Endothelial cell of umbilical vein (primary cell): ENCODE measurements at regions not wholly inside any gene's neighbourhood (a gene's known extent, or its start where the extent isn't known, plus 50 kb on each side); places are given as distances from the start of the nearest gene placed in this dataset.

ENCODE experiments used
- BruUV-seq: library from RNA; stranded (reverse); fragments of 400-500 nt; replicated peaks from 2 replicates; lab custom pipeline; 2021; lab: Mats Ljungman, UMichigan
- CTCF ChIA-PET: fragments of 300-600, 350-600 bp; sonication (Branson Sonifier 250); formaldehyde crosslinking; loops from one replicate; lab custom pipeline; 2021; ENCODE audit warnings: antibody characterized with exemption, inconsistent platforms; lab: Charles Lee
- POLR2A ChIA-PET: fragments of 300-600, 350-600 bp; sonication (Branson Sonifier 250); formaldehyde crosslinking; loops from one replicate; lab custom pipeline; 2021; ENCODE audit warnings: antibody characterized with exemption, inconsistent platforms; lab: Charles Lee
- DNase-seq: peaks from one replicate; pipeline ENCODE4 v3.0.0-alpha.2; 2011; ENCODE audit warnings: low read depth, low spot score
- FAIRE-seq: peaks from 2 replicates; lab custom pipeline; 2011; peaks lifted over from hg19 to GRCh38; lab: Jason Lieb, UNC
- H2AFZ ChIP-seq: 2 replicates; pipeline ENCODE4 v1.6.0; 2012; ENCODE audit warnings: low read depth, low read length, control low read depth, inconsistent platforms
- H3K27ac ChIP-seq: 2 replicates; pipeline ENCODE4 v1.5.1; 2011; ENCODE audit warnings: low read depth, mild to moderate bottlenecking, control low read depth, low read length, moderate library complexity; ENCODE audit not compliant: insufficient read depth
- H3K27me3 ChIP-seq, 2 experiments: 2 replicates each; pipeline versions ENCODE4 v1.6.0 to v1.6.1; 2011; ENCODE audit warnings: low read length in 2 of 2, mixed read lengths in 1 of 2; ENCODE audit not compliant: control insufficient read depth in 2 of 2, insufficient read depth in 2 of 2
- H3K36me3 ChIP-seq, 2 experiments: 2 replicates in 1 of 2; 3 replicates in 1 of 2; pipeline ENCODE4 v1.5.1; 2011; ENCODE audit warnings: low read length in 2 of 2, mild to moderate bottlenecking in 1 of 2, moderate library complexity in 1 of 2; ENCODE audit not compliant: control insufficient read depth in 2 of 2, insufficient read depth in 2 of 2; ENCODE audit errors: extremely low read depth in 1 of 2
- H3K4me1 ChIP-seq: 3 replicates; pipeline ENCODE4 v1.5.1; 2011; ENCODE audit warnings: mild to moderate bottlenecking, low read length; ENCODE audit not compliant: control insufficient read depth, insufficient read depth; ENCODE audit errors: extremely low read depth
- H3K4me2 ChIP-seq: 2 replicates; pipeline ENCODE4 v1.6.1; 2011; ENCODE audit warnings: low read length, control low read depth, mixed read lengths; ENCODE audit not compliant: insufficient read depth
- H3K4me3 ChIP-seq, 3 experiments: fragments of 200-600 bp in 1 of 3; sonication (generic), shearing (Covaris generic) in 1 of 3; replicated peaks in 1 of 3; 2 replicates each; pipeline ENCODE4 v1.5.1; 2011 to 2016; ENCODE audit warnings: control low read depth in 3 of 3, low read length in 3 of 3, mild to moderate bottlenecking in 2 of 3, inconsistent platforms in 1 of 3, low read depth in 1 of 3, moderate library complexity in 1 of 3; ENCODE audit not compliant: insufficient read depth in 1 of 3
- H3K79me2 ChIP-seq: 2 replicates; pipeline ENCODE4 v1.6.0; 2012; ENCODE audit warnings: low read length, inconsistent platforms; ENCODE audit not compliant: control insufficient read depth, insufficient read depth
- H3K9ac ChIP-seq: replicated peaks from 2 replicates; pipeline ENCODE3; 2011; ENCODE audit warnings: low read length, control low read depth; ENCODE audit not compliant: insufficient read depth; ENCODE audit errors: extremely low read depth
- H3K9me1 ChIP-seq: replicated peaks from 3 replicates; pipeline ENCODE4 v1.6.0; 2011; ENCODE audit warnings: mild to moderate bottlenecking, low read length; ENCODE audit not compliant: control insufficient read depth, insufficient read depth; ENCODE audit errors: extremely low read depth
- H3K9me3 ChIP-seq: replicated peaks from 2 replicates; pipeline ENCODE4 v1.5.1; 2012; ENCODE audit warnings: low read length, inconsistent platforms; ENCODE audit not compliant: control insufficient read depth, insufficient read depth
- H4K20me1 ChIP-seq: replicated peaks from 2 replicates; pipeline ENCODE3; 2011; ENCODE audit warnings: mild to moderate bottlenecking, low read length; ENCODE audit not compliant: control insufficient read depth, insufficient read depth; ENCODE audit errors: extremely low read depth
- CTCF ChIP-seq, 2 donors: IDR thresholded peaks; 1 replicate in 1 of 2; 2 replicates in 1 of 2; pipeline ENCODE4 v1.5.1; 2011; ENCODE audit warnings: low read length in 2 of 2, mild to moderate bottlenecking in 2 of 2, moderate library complexity in 2 of 2, control low read depth in 1 of 2, inconsistent platforms in 1 of 2, low read depth in 1 of 2; ENCODE audit not compliant: insufficient read depth in 1 of 2; ENCODE audit errors: extremely low read depth in 1 of 2
- EZH2 ChIP-seq: IDR thresholded peaks from 2 replicates; pipeline ENCODE4 v1.6.1; 2012; ENCODE audit warnings: borderline replicate concordance, low read depth, mild to moderate bottlenecking, moderate library complexity, low read length, inconsistent platforms; ENCODE audit not compliant: severe bottlenecking
- FOS ChIP-seq: IDR thresholded peaks from 2 replicates; pipeline ENCODE4 v1.6.1; 2011; ENCODE audit warnings: mild to moderate bottlenecking, low read length, moderate library complexity, borderline replicate concordance; ENCODE audit not compliant: insufficient read depth
- GATA2 ChIP-seq: IDR thresholded peaks from 2 replicates; pipeline ENCODE4 v1.7.0; 2011; ENCODE audit warnings: low read depth, mild to moderate bottlenecking, moderate library complexity, mixed read lengths, low read length; ENCODE audit not compliant: insufficient read length, insufficient read depth
- JUN ChIP-seq: IDR thresholded peaks from 2 replicates; pipeline ENCODE4 v1.6.1; 2011; ENCODE audit warnings: borderline replicate concordance, low read depth; ENCODE audit not compliant: insufficient read length, insufficient read depth
- MAX ChIP-seq: IDR thresholded peaks from 2 replicates; pipeline ENCODE4 v1.6.1; 2011; ENCODE audit not compliant: insufficient read depth, insufficient read length
- MYC ChIP-seq: IDR thresholded peaks from one replicate; pipeline ENCODE4 v1.6.1; 2011; ENCODE audit warnings: mild to moderate bottlenecking, low read depth, low read length
- POLR2A ChIP-seq: IDR thresholded peaks from 2 replicates; pipeline ENCODE4 v1.6.1; 2012; ENCODE audit warnings: low read depth, mild to moderate bottlenecking, control low read depth, low read length
- POLR2AphosphoS5 ChIP-seq: IDR thresholded peaks from 2 replicates; pipeline ENCODE4 v1.6.1; 2012; ENCODE audit warnings: low read depth, mild to moderate bottlenecking, control low read depth, low read length, moderate library complexity; ENCODE audit not compliant: insufficient read depth
- dilution Hi-C: fragments of 300-500 bp; cut with MboI; formaldehyde crosslinking; loops from one replicate; pipeline ENCODE4 v1.15.0; 2019; ENCODE audit warnings: low sequenced_read_pairs; ENCODE audit not compliant: extremely low pct_ligation_motif_present
- intact Hi-C: fragments of 100-400 bp; cut with micrococcal nuclease; formaldehyde crosslinking; loops from one replicate; pipeline ENCODE4 v1.10.0; 2022

- intact Hi-C loops (no loop called here), dilution Hi-C loops (no loop called here)
- Histone ChIP-seq H3K9me3 (no peaks in the 10 kb centered on the region), H3K36me3 (no peaks in the 10 kb centered on the region), H2AFZ (no peak overlapping the region), H3K4me2 (no peak overlapping the region), H3K79me2 (no peaks in the 10 kb centered on the region), H3K9me1 (no peaks in the 10 kb centered on the region), H3K4me3 (no peak overlapping the region), H4K20me1 (no peaks in the 10 kb centered on the region), H3K27me3 (no peaks in the 10 kb centered on the region), H3K9ac (no peak overlapping the region), H3K27ac (no peak overlapping the region), H3K4me1 (no peaks in the 10 kb centered on the region)
- POLR2A ChIA-PET: no interaction called here
- DNase-seq (no peak), FAIRE-seq (no peak)
- CTCF ChIA-PET: interaction anchor here (1.5 kb wide), 1 partner anchor 72 kb away, joined by 4 read pairs; no protein-coding TSS in a partner anchor
- no peak for TF ChIP-seq JUN
- TF ChIP-seq MYC: no peak
- TF ChIP-seq FOS: no peak
- TF ChIP-seq CTCF (IDR thresholded peaks at IDR 0.05; ENCODE audit: extremely low read depth in 1 of 2, insufficient read depth in 1 of 2, low read depth in 1 of 2, low read length in 2 of 2): no peak
- no peak for TF ChIP-seq POLR2A
- BruUV-seq: no TSS peak
These were observed 107.4 kb upstream of the HES1 start for GRCh38 chr3:194028434-194029004.

- intact Hi-C loops: no loop called here
- CTCF ChIA-PET: interaction anchor here (1.5 kb wide), 1 partner anchor 70 kb away, joined by 4 read pairs; no protein-coding TSS in a partner anchor
These were observed 106.1 kb upstream of the HES1 start for GRCh38 chr3:194029846-194030245.

More at GRCh38 chr3:194029846-194030245, 106.1 kb upstream of the HES1 start:
- no peaks in the 10 kb centered on the region for H3K27me3 ChIP-seq
- TF ChIP-seq POLR2AphosphoS5: no peak
- no peak for TF ChIP-seq FOS
- no peak for TF ChIP-seq CTCF (IDR thresholded peaks at IDR 0.05; ENCODE audit: extremely low read depth in 1 of 2, insufficient read depth in 1 of 2, low read depth in 1 of 2, low read length in 2 of 2)
- TF ChIP-seq JUN: no peak
- TF ChIP-seq POLR2A: no peak
- TF ChIP-seq GATA2: no peak
- TF ChIP-seq EZH2: no peak
- TF ChIP-seq MAX: no peak
- TF ChIP-seq MYC: no peak
- no peak overlapping the region for H2AFZ ChIP-seq
- H3K9ac ChIP-seq: no peak overlapping the region
- H3K27ac ChIP-seq: no peak overlapping the region
- BruUV-seq: no TSS peak
- H3K9me1 ChIP-seq: no peaks in the 10 kb centered on the region
- FAIRE-seq (no peak), DNase-seq (no peak)
- no peaks in the 10 kb centered on the region for H4K20me1 ChIP-seq
- POLR2A ChIA-PET: no interaction called here
- H3K79me2 ChIP-seq: no peaks in the 10 kb centered on the region
- no peaks in the 10 kb centered on the region for H3K9me3 ChIP-seq
- dilution Hi-C loops: no loop called here
- no peaks in the 10 kb centered on the region for H3K4me1 ChIP-seq
- H3K4me2 ChIP-seq: no peak overlapping the region
- H3K4me3 ChIP-seq: no peak overlapping the region
- H3K36me3 ChIP-seq: no peaks in the 10 kb centered on the region
